AG09319 (cell line): ENCODE measurements at regions not wholly inside any gene's neighbourhood (a gene's known extent, or its start where the extent isn't known, plus 50 kb on each side); places are given as distances from the start of the nearest gene placed in this dataset.

Experiments
- DNase-seq: peaks from one replicate; pipeline ENCODE4 v3.0.0-alpha.2; 2010; ENCODE audit warnings: low read depth; ENCODE audit errors: extremely low read depth
- CTCF ChIP-seq: IDR thresholded peaks from 2 replicates; pipeline ENCODE4 v1.5.1; 2011; ENCODE audit warnings: low read depth, mild to moderate bottlenecking, inconsistent platforms, low read length, moderate library complexity

- TF ChIP-seq CTCF: no peak
- no peak for DNase-seq
Measured at GRCh38 chr5:120088412-120088811, 375.7 kb upstream of the PRR16 start.

DNA sequence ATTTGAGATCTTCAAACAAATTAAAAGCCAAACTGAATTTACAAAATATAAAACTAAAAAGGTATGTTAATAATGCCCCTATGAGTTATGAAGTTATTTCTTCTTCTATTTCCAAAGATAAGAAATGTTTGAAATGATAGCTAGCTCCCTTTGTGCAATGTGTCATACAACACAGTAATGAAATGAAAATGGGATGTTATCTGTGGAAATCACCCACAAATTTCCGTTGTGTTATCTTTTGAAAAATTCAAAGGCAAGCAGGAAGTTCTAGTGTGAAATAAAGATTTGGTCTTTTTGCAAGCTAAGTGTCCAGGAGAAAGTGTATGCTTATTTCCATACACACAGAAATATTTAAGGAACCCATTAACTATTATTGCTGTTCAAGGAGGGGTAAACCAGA is 375.3 kb upstream of the PRR16 start:
- no peak for DNase-seq
- no peak for TF ChIP-seq CTCF

- no peak for DNase-seq
- TF ChIP-seq CTCF: no peak
Measured at GRCh38 chr5:120091376-120091948, 372.6 kb upstream of the PRR16 start.

- DNase-seq: no peak
- no peak for TF ChIP-seq CTCF
Measured at GRCh38 chr5:120092649-120093048, 371.5 kb upstream of the PRR16 start.

GRCh38 chr5:120093178-120093577 is 370.9 kb upstream of the PRR16 start:
- no peak for DNase-seq
- TF ChIP-seq CTCF: no peak

- DNase-seq: no peak
- TF ChIP-seq CTCF: no peak
Measured at GRCh38 chr5:120096413-120096812, 367.7 kb upstream of the PRR16 start.

GRCh38 chr5:120098426-120098825 is 365.7 kb upstream of the PRR16 start:
- DNase-seq: no peak
- no peak for TF ChIP-seq CTCF
